ENCODE measurements at regions not wholly inside any gene's neighbourhood (a gene's known extent, or its start where the extent isn't known, plus 50 kb on each side); places are given as distances from the start of the nearest gene placed in this dataset.
"Not testable (repeated sequence)": the region's sequence is repeated elsewhere in the genome, so short reads cannot be mapped to it uniquely, and the experiment has no call there.

GRCh38 chrX:142299406-142299805 lies 94.3 kb upstream of the MAGEC2 start:
- Mint-ChIP-seq H3K4me3 (no peak overlapping the region), H3K9me3 (peaks cover 0 to 10% (median 3%) of the 10 kb centered on the region in 7 donors), H3K36me3 (no peaks in the 10 kb centered on the region), H3K27ac (no peak overlapping the region), H3K27me3 (no peaks in the 10 kb centered on the region), H3K4me1 (no peaks in the 10 kb centered on the region)
- no peaks in the 10 kb centered on the region for H3K9me3 ChIP-seq (ENCODE audit: control insufficient read depth in 2 of 2, low read length in 2 of 2)
- DNase-seq = no peak
- H3K27me3 ChIP-seq (ENCODE audit: control insufficient read depth, insufficient read depth, low read length) = no peaks in the 10 kb centered on the region
- H3K4me1 ChIP-seq (ENCODE audit: control insufficient read depth, insufficient read depth, low read length, poor library complexity, severe bottlenecking) = no peaks in the 10 kb centered on the region
- H3K4me3 ChIP-seq (ENCODE audit: low read depth, low read length) = no peak overlapping the region
- no peaks in the 10 kb centered on the region for H3K36me3 ChIP-seq (ENCODE audit: control insufficient read depth, insufficient read depth, low read length)
- no peak for ATAC-seq (ENCODE audit: low read depth in 2 of 2)
- no peak overlapping the region for H3K27ac ChIP-seq (ENCODE audit: insufficient read depth, low read length, poor library complexity, severe bottlenecking)

- DNase-seq (no peak), ATAC-seq (ENCODE audit: low read depth in 2 of 2) (no peak)
- no peaks in the 10 kb centered on the region for H3K27me3 Mint-ChIP-seq
- peak overlapping the region in 1 of 3 donors; percentile 45 for H3K27ac Mint-ChIP-seq
- H3K36me3 ChIP-seq (ENCODE audit: control insufficient read depth, insufficient read depth, low read length) = no peaks in the 10 kb centered on the region
- H3K27me3 ChIP-seq (ENCODE audit: control insufficient read depth, insufficient read depth, low read length) = no peaks in the 10 kb centered on the region
- H3K4me3 ChIP-seq (ENCODE audit: low read depth, low read length) = no peak overlapping the region
- H3K9me3 Mint-ChIP-seq = peaks cover 0 to 11% (median 4%) of the 10 kb centered on the region in 7 donors
- no peaks in the 10 kb centered on the region for H3K4me1 Mint-ChIP-seq
- no peak overlapping the region for H3K27ac ChIP-seq (ENCODE audit: insufficient read depth, low read length, poor library complexity, severe bottlenecking)
- H3K36me3 Mint-ChIP-seq = no peaks in the 10 kb centered on the region
- H3K4me1 ChIP-seq (ENCODE audit: control insufficient read depth, insufficient read depth, low read length, poor library complexity, severe bottlenecking) = no peaks in the 10 kb centered on the region
- no peak overlapping the region for H3K4me3 Mint-ChIP-seq
- no peaks in the 10 kb centered on the region for H3K9me3 ChIP-seq (ENCODE audit: control insufficient read depth in 2 of 2, low read length in 2 of 2)
These were observed 91.3 kb upstream of the MAGEC2 start for GRCh38 chrX:142296421-142296820.

- Mint-ChIP-seq H3K4me1 (no peaks in the 10 kb centered on the region), H3K4me3 (no peak overlapping the region), H3K27ac (no peak overlapping the region), H3K27me3 (no peaks in the 10 kb centered on the region), H3K9me3 (peaks cover 0 to 9% (median 4%) of the 10 kb centered on the region in 7 donors), H3K36me3 (no peaks in the 10 kb centered on the region)
- H3K27me3 ChIP-seq (ENCODE audit: control insufficient read depth, insufficient read depth, low read length) = no peaks in the 10 kb centered on the region
- no peak overlapping the region for H3K4me3 ChIP-seq (ENCODE audit: low read depth, low read length)
- DNase-seq (no peak), ATAC-seq (ENCODE audit: low read depth in 2 of 2) (no peak)
- no peak overlapping the region for H3K27ac ChIP-seq (ENCODE audit: insufficient read depth, low read length, poor library complexity, severe bottlenecking)
- H3K36me3 ChIP-seq (ENCODE audit: control insufficient read depth, insufficient read depth, low read length) = no peaks in the 10 kb centered on the region
- no peaks in the 10 kb centered on the region for H3K9me3 ChIP-seq (ENCODE audit: control insufficient read depth in 2 of 2, low read length in 2 of 2)
- no peaks in the 10 kb centered on the region for H3K4me1 ChIP-seq (ENCODE audit: control insufficient read depth, insufficient read depth, low read length, poor library complexity, severe bottlenecking)
These were observed 90.1 kb upstream of the MAGEC2 start for GRCh38 chrX:142295190-142295589.

- not testable (repeated sequence) for H3K4me3 Mint-ChIP-seq; H3K36me3 ChIP-seq (ENCODE audit: control insufficient read depth, insufficient read depth, low read length); H3K27me3 ChIP-seq (ENCODE audit: control insufficient read depth, insufficient read depth, low read length); H3K4me3 ChIP-seq (ENCODE audit: low read depth, low read length); DNase-seq; H3K27ac ChIP-seq (ENCODE audit: insufficient read depth, low read length, poor library complexity, severe bottlenecking); H3K36me3 Mint-ChIP-seq; H3K4me1 ChIP-seq (ENCODE audit: control insufficient read depth, insufficient read depth, low read length, poor library complexity, severe bottlenecking); ATAC-seq (ENCODE audit: low read depth in 2 of 2); H3K27ac Mint-ChIP-seq; H3K4me1 Mint-ChIP-seq; H3K9me3 ChIP-seq (ENCODE audit: control insufficient read depth in 2 of 2, low read length in 2 of 2); H3K27me3 Mint-ChIP-seq
- H3K9me3 Mint-ChIP-seq = peaks cover 0 to 13% (median 0%) of the 10 kb centered on the region in 7 donors
These were observed 65.1 kb upstream of the MAGEC2 start for GRCh38 chrX:142270166-142270565.

- Histone ChIP-seq H3K4me1 (ENCODE audit: control insufficient read depth, insufficient read depth, low read length, poor library complexity, severe bottlenecking) (no peaks in the 10 kb centered on the region), H3K9me3 (ENCODE audit: control insufficient read depth in 2 of 2, low read length in 2 of 2) (no peaks in the 10 kb centered on the region), H3K4me3 (ENCODE audit: low read depth, low read length) (no peak overlapping the region), H3K27ac (ENCODE audit: insufficient read depth, low read length, poor library complexity, severe bottlenecking) (no peak overlapping the region), H3K27me3 (ENCODE audit: control insufficient read depth, insufficient read depth, low read length) (no peaks in the 10 kb centered on the region), H3K36me3 (ENCODE audit: control insufficient read depth, insufficient read depth, low read length) (no peaks in the 10 kb centered on the region)
- ATAC-seq (ENCODE audit: low read depth in 2 of 2) = no peak
- Mint-ChIP-seq H3K27me3 (no peaks in the 10 kb centered on the region), H3K9me3 (peaks cover 0 to 6% (median 0%) of the 10 kb centered on the region in 7 donors), H3K36me3 (no peaks in the 10 kb centered on the region), H3K4me3 (no peak overlapping the region), H3K27ac (no peak overlapping the region), H3K4me1 (no peaks in the 10 kb centered on the region)
- no peak for DNase-seq
These were observed 61.3 kb upstream of the MAGEC2 start for GRCh38 chrX:142266417-142266816.

- not testable (repeated sequence) for H3K27ac Mint-ChIP-seq; H3K36me3 Mint-ChIP-seq; H3K9me3 ChIP-seq (ENCODE audit: control insufficient read depth in 2 of 2, low read length in 2 of 2); H3K9me3 Mint-ChIP-seq; H3K4me1 ChIP-seq (ENCODE audit: control insufficient read depth, insufficient read depth, low read length, poor library complexity, severe bottlenecking); H3K4me1 Mint-ChIP-seq; H3K4me3 ChIP-seq (ENCODE audit: low read depth, low read length); H3K27me3 ChIP-seq (ENCODE audit: control insufficient read depth, insufficient read depth, low read length); H3K27ac ChIP-seq (ENCODE audit: insufficient read depth, low read length, poor library complexity, severe bottlenecking); H3K4me3 Mint-ChIP-seq; H3K36me3 ChIP-seq (ENCODE audit: control insufficient read depth, insufficient read depth, low read length); ATAC-seq (ENCODE audit: low read depth in 2 of 2); H3K27me3 Mint-ChIP-seq; DNase-seq
These were observed 60.5 kb upstream of the MAGEC2 start for GRCh38 chrX:142265549-142265948.

GRCh38 chrX:142256935-142257334 lies 51.8 kb upstream of the MAGEC2 start:
- Mint-ChIP-seq H3K27ac (no peak overlapping the region), H3K4me3 (no peak overlapping the region), H3K36me3 (no peaks in the 10 kb centered on the region), H3K27me3 (no peaks in the 10 kb centered on the region), H3K4me1 (no peaks in the 10 kb centered on the region), H3K9me3 (peaks cover 0 to 9% (median 0%) of the 10 kb centered on the region in 7 donors)
- no peaks in the 10 kb centered on the region for H3K4me1 ChIP-seq (ENCODE audit: control insufficient read depth, insufficient read depth, low read length, poor library complexity, severe bottlenecking)
- DNase-seq = no peak
- ATAC-seq (ENCODE audit: low read depth in 2 of 2) = no peak
- H3K36me3 ChIP-seq (ENCODE audit: control insufficient read depth, insufficient read depth, low read length) = no peaks in the 10 kb centered on the region
- H3K4me3 ChIP-seq (ENCODE audit: low read depth, low read length) = no peak overlapping the region
- no peaks in the 10 kb centered on the region for H3K9me3 ChIP-seq (ENCODE audit: control insufficient read depth in 2 of 2, low read length in 2 of 2)
- H3K27ac ChIP-seq (ENCODE audit: insufficient read depth, low read length, poor library complexity, severe bottlenecking) = no peak overlapping the region
- no peaks in the 10 kb centered on the region for H3K27me3 ChIP-seq (ENCODE audit: control insufficient read depth, insufficient read depth, low read length)

All from CD4-positive, CD25-positive, alpha-beta regulatory T cell (primary cell).